ENCODE measurements at regions not wholly inside any gene's neighbourhood (a gene's known extent, or its start where the extent isn't known, plus 50 kb on each side); places are given as distances from the start of the nearest gene placed in this dataset.

DNA sequence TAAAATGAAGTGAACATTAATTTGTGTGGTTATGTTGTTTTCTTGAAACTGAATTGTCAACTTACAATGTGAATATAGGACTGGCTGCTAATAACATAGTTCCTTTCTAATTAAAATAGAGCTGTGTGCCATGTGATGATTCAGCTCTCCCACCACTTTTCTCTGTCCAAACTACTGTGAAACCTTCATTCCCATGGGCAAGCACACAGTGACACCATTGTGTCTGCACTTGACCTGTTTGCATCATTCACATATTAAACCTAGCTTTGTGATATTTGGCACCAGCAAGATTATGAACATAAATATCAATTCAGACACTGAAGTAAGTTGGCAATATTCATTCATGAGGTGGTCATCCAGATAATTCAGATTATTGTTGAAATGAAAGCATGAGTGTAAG lies 78.8 kb upstream of the TCF12 start:
- H4K20me1 ChIP-seq (ENCODE audit: control insufficient read depth, insufficient read depth, low read depth, low read length) = no peaks in the 10 kb centered on the region
- peaks cover 8% of the 10 kb centered on the region for H3K36me3 ChIP-seq (ENCODE audit: control insufficient read depth, low read length)
- peaks cover 19% of the 10 kb centered on the region; the same call in 1 of the 2 replicates for H3K9me3 ChIP-seq (ENCODE audit: control insufficient read depth, insufficient read depth, low read length)
- no peak overlapping the region for H3K4me3 ChIP-seq (ENCODE audit: low read length)
- H3K27ac ChIP-seq (ENCODE audit: low read depth, low read length) = no peak overlapping the region; the same call in 1 of the 2 replicates
- no peak for TF ChIP-seq EZH2phosphoT487 (IDR thresholded peaks at IDR 0.05; ENCODE audit: borderline replicate concordance, low read length)
- TF ChIP-seq, protein P1, sequence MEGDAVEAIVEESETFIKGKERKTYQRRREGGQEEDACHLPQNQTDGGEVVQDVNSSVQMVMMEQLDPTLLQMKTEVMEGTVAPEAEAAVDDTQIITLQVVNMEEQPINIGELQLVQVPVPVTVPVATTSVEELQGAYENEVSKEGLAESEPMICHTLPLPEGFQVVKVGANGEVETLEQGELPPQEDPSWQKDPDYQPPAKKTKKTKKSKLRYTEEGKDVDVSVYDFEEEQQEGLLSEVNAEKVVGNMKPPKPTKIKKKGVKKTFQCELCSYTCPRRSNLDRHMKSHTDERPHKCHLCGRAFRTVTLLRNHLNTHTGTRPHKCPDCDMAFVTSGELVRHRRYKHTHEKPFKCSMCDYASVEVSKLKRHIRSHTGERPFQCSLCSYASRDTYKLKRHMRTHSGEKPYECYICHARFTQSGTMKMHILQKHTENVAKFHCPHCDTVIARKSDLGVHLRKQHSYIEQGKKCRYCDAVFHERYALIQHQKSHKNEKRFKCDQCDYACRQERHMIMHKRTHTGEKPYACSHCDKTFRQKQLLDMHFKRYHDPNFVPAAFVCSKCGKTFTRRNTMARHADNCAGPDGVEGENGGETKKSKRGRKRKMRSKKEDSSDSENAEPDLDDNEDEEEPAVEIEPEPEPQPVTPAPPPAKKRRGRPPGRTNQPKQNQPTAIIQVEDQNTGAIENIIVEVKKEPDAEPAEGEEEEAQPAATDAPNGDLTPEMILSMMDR (IDR thresholded peaks at IDR 0.05; ENCODE audit: low read depth, low read length, poor library complexity, severe bottlenecking) = no peak
- H3K4me1 ChIP-seq (ENCODE audit: control insufficient read depth, low read length) = peaks cover 73% of the 10 kb centered on the region
- H3K9me2 ChIP-seq (replicated peaks; ENCODE audit: control insufficient read depth, low read length) = no peaks in the 10 kb centered on the region
- H3K27me3 ChIP-seq (ENCODE audit: control insufficient read depth, low read length) = no peaks in the 10 kb centered on the region
- H3F3A ChIP-seq (ENCODE audit: control insufficient read depth, insufficient read depth) = peaks cover 15% of the 10 kb centered on the region
- no peak overlapping the region for H3K4me2 ChIP-seq (ENCODE audit: low read length)
- H3K79me2 ChIP-seq (ENCODE audit: control insufficient read depth, low read length) = no peaks in the 10 kb centered on the region

DNA sequence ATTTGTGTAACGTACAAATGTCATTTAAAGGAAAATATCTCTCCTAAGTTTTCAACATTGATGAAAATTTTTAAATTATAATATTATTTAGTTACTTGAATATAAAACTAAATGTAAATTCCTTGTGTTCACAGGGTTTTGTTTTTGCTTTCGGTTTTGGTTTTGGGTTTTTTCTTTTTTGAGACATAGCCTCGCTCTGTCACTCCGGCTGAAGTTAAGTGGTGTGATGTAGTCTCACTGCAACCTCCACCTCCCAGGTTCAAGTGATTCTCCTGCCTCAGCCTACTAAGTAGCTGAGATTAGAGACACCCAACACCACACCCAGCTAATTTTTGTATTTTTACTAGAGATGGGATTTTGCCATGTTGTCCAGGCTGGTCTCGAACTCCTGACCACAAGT lies 79.3 kb upstream of the TCF12 start:
- peaks cover 15% of the 10 kb centered on the region for H3F3A ChIP-seq (ENCODE audit: control insufficient read depth, insufficient read depth)
- no peaks in the 10 kb centered on the region for H4K20me1 ChIP-seq (ENCODE audit: control insufficient read depth, insufficient read depth, low read depth, low read length)
- peak overlapping the region; percentile 68; the same call in 1 of the 2 replicates for H3K4me2 ChIP-seq (ENCODE audit: low read length)
- TF ChIP-seq EZH2phosphoT487 (IDR thresholded peaks at IDR 0.05; ENCODE audit: borderline replicate concordance, low read length) = no peak
- TF ChIP-seq, protein P1 (IDR thresholded peaks at IDR 0.05; ENCODE audit: low read depth, low read length, poor library complexity, severe bottlenecking) = no peak
- H3K79me2 ChIP-seq (ENCODE audit: control insufficient read depth, low read length) = no peaks in the 10 kb centered on the region
- H3K36me3 ChIP-seq (ENCODE audit: control insufficient read depth, low read length) = peaks cover 8% of the 10 kb centered on the region
- no peaks in the 10 kb centered on the region for H3K9me2 ChIP-seq (replicated peaks; ENCODE audit: control insufficient read depth, low read length)
- H3K4me1 ChIP-seq (ENCODE audit: control insufficient read depth, low read length) = peaks cover 73% of the 10 kb centered on the region
- H3K27ac ChIP-seq (ENCODE audit: low read depth, low read length) = peak overlapping the region; percentile 88
- H3K27me3 ChIP-seq (ENCODE audit: control insufficient read depth, low read length) = no peaks in the 10 kb centered on the region
- H3K4me3 ChIP-seq (ENCODE audit: low read length) = no peak overlapping the region
- H3K9me3 ChIP-seq (ENCODE audit: control insufficient read depth, insufficient read depth, low read length) = peaks cover 19% of the 10 kb centered on the region; the same call in 1 of the 2 replicates

DNA sequence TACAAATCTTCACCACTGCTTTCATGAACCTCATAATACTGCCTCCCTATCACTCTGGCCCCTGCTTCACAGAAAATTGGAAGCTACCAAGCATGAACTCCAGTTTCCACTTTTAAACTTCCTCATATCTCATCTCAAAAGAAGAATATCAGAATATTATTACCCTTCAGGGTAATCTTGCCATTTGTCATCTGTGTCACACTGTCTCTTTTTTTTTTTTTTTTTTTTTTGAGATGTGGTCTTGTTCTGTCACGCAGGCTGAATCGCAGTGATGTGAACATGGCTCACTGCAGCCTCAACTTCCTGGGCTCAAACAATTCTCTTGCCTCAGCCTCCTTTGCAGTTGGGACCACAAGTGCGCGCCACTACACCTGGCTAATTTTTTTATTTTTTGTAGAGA lies 80.4 kb upstream of the TCF12 start:
- no peaks in the 10 kb centered on the region for H3K79me2 ChIP-seq (ENCODE audit: control insufficient read depth, low read length)
- no peak for TF ChIP-seq EZH2phosphoT487 (IDR thresholded peaks at IDR 0.05; ENCODE audit: borderline replicate concordance, low read length)
- TF ChIP-seq, protein P1 (IDR thresholded peaks at IDR 0.05; ENCODE audit: low read depth, low read length, poor library complexity, severe bottlenecking) = no peak
- no peaks in the 10 kb centered on the region for H3K9me2 ChIP-seq (replicated peaks; ENCODE audit: control insufficient read depth, low read length)
- H3K4me1 ChIP-seq (ENCODE audit: control insufficient read depth, low read length) = peaks cover 80% of the 10 kb centered on the region
- H4K20me1 ChIP-seq (ENCODE audit: control insufficient read depth, insufficient read depth, low read depth, low read length) = no peaks in the 10 kb centered on the region
- H3K36me3 ChIP-seq (ENCODE audit: control insufficient read depth, low read length) = peaks cover 8% of the 10 kb centered on the region
- peaks cover 15% of the 10 kb centered on the region for H3F3A ChIP-seq (ENCODE audit: control insufficient read depth, insufficient read depth)
- peaks cover 19% of the 10 kb centered on the region; the same call in 1 of the 2 replicates for H3K9me3 ChIP-seq (ENCODE audit: control insufficient read depth, insufficient read depth, low read length)
- H3K4me3 ChIP-seq (ENCODE audit: low read length) = peak overlapping the region; percentile 57
- peak overlapping the region; percentile 88 for H3K27ac ChIP-seq (ENCODE audit: low read depth, low read length)
- no peaks in the 10 kb centered on the region for H3K27me3 ChIP-seq (ENCODE audit: control insufficient read depth, low read length)
- H3K4me2 ChIP-seq (ENCODE audit: low read length) = peak overlapping the region; percentile 68
